A549 (cell line): ENCODE measurements at regions not wholly inside any gene's neighbourhood (a gene's known extent, or its start where the extent isn't known, plus 50 kb on each side); places are given as distances from the start of the nearest gene placed in this dataset.

Experiments used
- ATAC-seq, 2 experiments: fragments of 200-7000 bp in 1 of 2; fragments of >200 bp in 1 of 2; cut with Nextera tagmentation in 1 of 2; cut with Tn5 transposase in 1 of 2; 3 replicates each; pipeline versions ENCODE4 v1.8.0 to v1.9.1; 2018 to 2020; ENCODE audit warnings: mild to moderate bottlenecking in 1 of 2, moderate library complexity in 1 of 2
- CTCF ChIA-PET: fragments of 300-600 bp; sonication (Branson Sonifier 250); formaldehyde crosslinking; extraction: SDS; loops from one replicate; lab custom pipeline; 2021; ENCODE audit warnings: antibody characterized with exemption, inconsistent platforms; lab: Yijun Ruan, JAX
- POLR2A ChIA-PET: fragments of 350-600 bp; formaldehyde crosslinking; extraction: SDS; loops from one replicate; lab custom pipeline; 2021; ENCODE audit warnings: antibody characterized with exemption, inconsistent platforms; lab: Yijun Ruan, JAX
- DNase-seq, 2 experiments: peaks; one replicate each; pipeline versions ENCODE4 v3.0.0 to v3.0.0-alpha.2; 2011 to 2016; ENCODE audit warnings: low read depth in 1 of 2, low spot score in 1 of 2
- FAIRE-seq: peaks from 2 replicates; lab custom pipeline; 2011; peaks lifted over from hg19 to GRCh38; lab: Jason Lieb, UNC
- H3K27ac ChIP-seq, 2 experiments: fragments of >200 bp; sonication (Bioruptor Twin); formaldehyde crosslinking; 3 replicates each; pipeline ENCODE4 v1.5.1; 2016 to 2017
- H3K4me1 ChIP-seq: fragments of >200 bp; sonication (Bioruptor Twin); formaldehyde crosslinking; 3 replicates; pipeline ENCODE4 v1.6.1; 2016
- H3K4me2 ChIP-seq: fragments of >200 bp; sonication (Bioruptor Twin); formaldehyde crosslinking; 3 replicates; pipeline ENCODE4 v1.6.1; 2016
- H3K4me3 ChIP-seq: fragments of >200 bp; sonication (Bioruptor Twin); formaldehyde crosslinking; 3 replicates; pipeline ENCODE4 v1.5.1; 2016
- H3K9me3 ChIP-seq: fragments of >200 bp; sonication (Bioruptor Twin); formaldehyde crosslinking; 3 replicates; pipeline ENCODE4 v1.6.1; 2016
- BHLHE40 ChIP-seq: IDR thresholded peaks from 2 replicates; pipeline ENCODE4 v1.6.1; 2012; ENCODE audit warnings: low read depth, low read length, inconsistent platforms
- CHD4 ChIP-seq: fragments of 200-600 bp; sonication (generic); IDR thresholded peaks from 2 replicates; pipeline ENCODE4 v1.6.1; 2016; ENCODE audit warnings: antibody characterized with exemption, mild to moderate bottlenecking, borderline replicate concordance
- EHMT2 ChIP-seq: fragments of 200-600 bp; sonication (generic); IDR thresholded peaks from 2 replicates; pipeline ENCODE4 v1.6.1; 2016; ENCODE audit warnings: antibody characterized with exemption, low read depth, mild to moderate bottlenecking, moderate library complexity
- ELK1 ChIP-seq: fragments of 150-350 bp; IDR thresholded peaks from 2 replicates; pipeline ENCODE4 v1.6.1; 2014; ENCODE audit warnings: low read depth, mild to moderate bottlenecking, low read length
- ESRRA ChIP-seq: fragments of 150-350 bp; IDR thresholded peaks from 2 replicates; pipeline ENCODE4 v1.6.1; 2014; ENCODE audit warnings: mild to moderate bottlenecking, low read length, borderline replicate concordance
- FOSB ChIP-seq: fragments of 250-450 bp; sonication (Bioruptor Pico); IDR thresholded peaks from 2 replicates; pipeline ENCODE4 v1.5.0; 2020; ENCODE audit warnings: mild to moderate bottlenecking, moderate library complexity
- FOSL2 ChIP-seq, 2 experiments: fragments of 450-650 bp in 1 of 2; fragments of >200 bp in 1 of 2; sonication (Bioruptor Twin) in 1 of 2; formaldehyde crosslinking; IDR thresholded peaks; 2 replicates each; pipeline versions ENCODE4 v1.5.0 to v1.6.1; 2016 to 2020; ENCODE audit warnings: mild to moderate bottlenecking in 1 of 2, moderate library complexity in 1 of 2
- FOXS1 ChIP-seq: fragments of 250-450 bp; sonication (Bioruptor Pico); IDR thresholded peaks from 2 replicates; pipeline ENCODE4 v1.5.0; 2020; ENCODE audit warnings: mild to moderate bottlenecking, moderate library complexity
- HDAC2 ChIP-seq: fragments of 200-600 bp; sonication (generic); IDR thresholded peaks from 2 replicates; pipeline ENCODE4 v1.6.1; 2016
- HOXA7 ChIP-seq: fragments of 250-450 bp; sonication (Bioruptor Pico); IDR thresholded peaks from 2 replicates; pipeline ENCODE4 v1.5.0; 2020; ENCODE audit warnings: mild to moderate bottlenecking, moderate library complexity
- HOXB13 ChIP-seq: fragments of 250-450 bp; sonication (Bioruptor Pico); IDR thresholded peaks from 2 replicates; pipeline ENCODE4 v1.5.0; 2020; ENCODE audit warnings: low read depth, mild to moderate bottlenecking, moderate library complexity
- JUNB ChIP-seq: fragments of >200 bp; sonication (Bioruptor Twin); formaldehyde crosslinking; IDR thresholded peaks from 2 replicates; pipeline ENCODE4 v1.6.1; 2016
- MAFK ChIP-seq: fragments of 450-650 bp; IDR thresholded peaks from 2 replicates; pipeline ENCODE4 v1.6.1; 2014; ENCODE audit not compliant: partially characterized antibody
- MAZ ChIP-seq: fragments of 150-350 bp; IDR thresholded peaks from 2 replicates; pipeline ENCODE4 v1.6.1; 2014; ENCODE audit warnings: antibody characterized with exemption, low read depth, low read length, borderline replicate concordance
- NPAS2 ChIP-seq: fragments of 250-450 bp; sonication (Bioruptor Pico); IDR thresholded peaks from 2 replicates; pipeline ENCODE4 v1.8.0; 2022; ENCODE audit warnings: mild to moderate bottlenecking, moderate library complexity, borderline replicate concordance
- PHF8 ChIP-seq: fragments of 200-600 bp; sonication (generic); IDR thresholded peaks from 2 replicates; pipeline ENCODE4 v1.6.1; 2016; ENCODE audit warnings: low read depth, mild to moderate bottlenecking, antibody characterized with exemption, moderate library complexity, borderline replicate concordance
- POLR2A ChIP-seq: IDR thresholded peaks from 2 replicates; pipeline ENCODE4 v1.6.1; 2012; ENCODE audit warnings: mild to moderate bottlenecking, low read length
- RCOR1 ChIP-seq: fragments of 150-350 bp; IDR thresholded peaks from 2 replicates; pipeline ENCODE4 v1.6.1; 2014; ENCODE audit warnings: antibody characterized with exemption, low read length, low read depth
- SMC3 ChIP-seq: fragments of >200 bp; sonication (Bioruptor Twin); formaldehyde crosslinking; IDR thresholded peaks from 3 replicates; pipeline ENCODE4 v1.6.1; 2018; ENCODE audit warnings: inconsistent platforms
- TFCP2L1 ChIP-seq: fragments of 250-450 bp; sonication (Bioruptor Pico); IDR thresholded peaks from 2 replicates; pipeline ENCODE4 v1.5.0; 2021; ENCODE audit warnings: mild to moderate bottlenecking
- WGBS: methylation state at CpG from one replicate; pipeline ENCODE4 v1.1.6; 2017; ENCODE audit errors: missing lambda C conversion rate; 5-methylcytosine and 5-hydroxymethylcytosine counted together
- TF ChIP-seq, protein P1 (sequence below): fragments of 250-450 bp; sonication (Bioruptor Pico); IDR thresholded peaks from 2 replicates; pipeline ENCODE4 v1.5.0; 2021; ENCODE audit warnings: mild to moderate bottlenecking, moderate library complexity, borderline replicate concordance

DNA sequence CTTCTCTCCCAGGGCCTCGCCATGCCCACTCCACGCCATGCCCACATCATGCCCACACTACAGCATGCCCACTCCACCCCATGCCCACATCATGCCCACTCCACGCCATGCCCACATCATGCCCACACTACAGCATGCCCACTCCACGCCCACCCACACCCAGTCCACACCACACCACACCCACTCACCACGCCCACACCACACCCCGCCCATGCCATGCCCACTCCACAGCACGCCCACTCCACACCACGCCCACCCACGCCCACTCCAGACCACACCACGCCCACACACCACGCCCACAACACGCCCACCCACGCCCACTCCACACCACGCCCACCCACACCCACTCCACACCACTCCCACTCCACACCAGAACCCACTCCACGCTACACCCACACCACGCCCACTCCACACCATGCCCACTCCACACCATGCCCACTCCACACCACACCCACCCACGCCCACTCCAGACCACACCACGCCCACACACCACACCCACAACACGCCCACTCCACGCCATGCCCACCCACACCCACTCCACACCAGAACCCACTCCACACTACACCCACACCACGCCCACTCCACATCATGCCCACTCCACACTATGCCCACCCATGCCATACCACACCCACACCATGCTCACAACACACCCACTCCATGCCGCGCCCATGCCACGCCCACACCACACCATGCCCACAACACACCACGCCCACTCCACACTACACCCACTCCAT is 88.6 kb downstream of the ERMARD start:
- H3K4me1 ChIP-seq = no peaks in the 10 kb centered on the region
- FAIRE-seq (no peak), DNase-seq (no peak), ATAC-seq (no peak)
- H3K9me3 ChIP-seq = no peaks in the 10 kb centered on the region
- H3K4me3 ChIP-seq = no peak overlapping the region
- WGBS = 69% methylated on average over 8 of the region's 25 CpGs
- no peak overlapping the region for H3K4me2 ChIP-seq
- CTCF ChIA-PET = no interaction called here
- H3K27ac ChIP-seq = no peak overlapping the region
- POLR2A ChIA-PET = no interaction called here
- TF ChIP-seq PHF8 (no peak), BHLHE40 (no peak), HOXB13 (CRISPR knock-in tag) (no peak), RCOR1 (no peak), NPAS2 (CRISPR knock-in tag) (no peak), TFCP2L1 (CRISPR knock-in tag) (no peak), HDAC2 (no peak), ELK1 (no peak), SMC3 (no peak), POLR2A (no peak), FOSB (CRISPR knock-in tag) (no peak), MAZ (no peak), MAFK (no peak), EHMT2 (no peak)
- TF ChIP-seq, protein P1, sequence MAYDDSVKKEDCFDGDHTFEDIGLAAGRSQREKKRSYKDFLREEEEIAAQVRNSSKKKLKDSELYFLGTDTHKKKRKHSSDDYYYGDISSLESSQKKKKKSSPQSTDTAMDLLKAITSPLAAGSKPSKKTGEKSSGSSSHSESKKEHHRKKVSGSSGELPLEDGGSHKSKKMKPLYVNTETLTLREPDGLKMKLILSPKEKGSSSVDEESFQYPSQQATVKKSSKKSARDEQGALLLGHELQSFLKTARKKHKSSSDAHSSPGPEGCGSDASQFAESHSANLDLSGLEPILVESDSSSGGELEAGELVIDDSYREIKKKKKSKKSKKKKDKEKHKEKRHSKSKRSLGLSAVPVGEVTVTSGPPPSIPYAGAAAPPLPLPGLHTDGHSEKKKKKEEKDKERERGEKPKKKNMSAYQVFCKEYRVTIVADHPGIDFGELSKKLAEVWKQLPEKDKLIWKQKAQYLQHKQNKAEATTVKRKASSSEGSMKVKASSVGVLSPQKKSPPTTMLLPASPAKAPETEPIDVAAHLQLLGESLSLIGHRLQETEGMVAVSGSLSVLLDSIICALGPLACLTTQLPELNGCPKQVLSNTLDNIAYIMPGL (CRISPR knock-in tag) = no peak

GRCh38 chr6:169839493-169839892 is 88.1 kb downstream of the ERMARD start:
- Histone ChIP-seq H3K9me3 (no peaks in the 10 kb centered on the region), H3K4me2 (no peak overlapping the region), H3K4me1 (no peaks in the 10 kb centered on the region), H3K27ac (no peak overlapping the region), H3K4me3 (no peak overlapping the region)
- WGBS = 83% methylated on average over 6 of the region's 10 CpGs
- CTCF ChIA-PET = no interaction called here
- TF ChIP-seq FOXS1 (CRISPR knock-in tag) (no peak), BHLHE40 (no peak), ESRRA (no peak), FOSL2 (IDR thresholded peaks at IDR 0.05) (no peak), FOSL2 (CRISPR knock-in tag; IDR thresholded peaks at IDR 0.05) (no peak), JUNB (no peak), SMC3 (no peak), HOXA7 (CRISPR knock-in tag) (no peak), CHD4 (no peak), PHF8 (no peak), MAZ (no peak)
- TF ChIP-seq, protein P1 (CRISPR knock-in tag) = no peak
- no peak for ATAC-seq
- FAIRE-seq = no peak
- no peak for DNase-seq
- POLR2A ChIA-PET = no interaction called here
